T-helper 9 cell (primary cell): ENCODE measurements at regions not wholly inside any gene's neighbourhood (a gene's known extent, or its start where the extent isn't known, plus 50 kb on each side); places are given as distances from the start of the nearest gene placed in this dataset.

Experiments
- DNase-seq: peaks from one replicate; pipeline ENCODE4 v3.0.0-alpha.2; 2020

DNA sequence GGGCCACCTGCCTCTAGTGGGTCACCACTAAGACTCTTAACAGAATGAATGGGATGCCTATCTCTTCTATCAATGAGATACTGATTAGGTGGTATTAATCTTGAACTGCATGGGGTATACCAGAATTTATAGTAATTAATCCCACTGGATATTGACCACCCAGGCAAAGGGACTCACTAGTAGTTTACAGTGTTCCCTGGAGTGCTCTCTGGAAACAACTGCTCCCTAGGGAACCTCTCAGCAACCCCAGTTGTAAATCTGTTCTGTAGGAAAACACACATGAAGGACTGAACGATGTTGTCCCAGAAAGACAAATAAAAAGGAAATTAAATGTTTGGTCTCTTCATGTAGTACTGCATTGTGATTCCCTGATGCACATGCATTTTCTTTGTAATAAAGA lies 430.5 kb downstream of the HLX start:
- no peak for DNase-seq

DNA sequence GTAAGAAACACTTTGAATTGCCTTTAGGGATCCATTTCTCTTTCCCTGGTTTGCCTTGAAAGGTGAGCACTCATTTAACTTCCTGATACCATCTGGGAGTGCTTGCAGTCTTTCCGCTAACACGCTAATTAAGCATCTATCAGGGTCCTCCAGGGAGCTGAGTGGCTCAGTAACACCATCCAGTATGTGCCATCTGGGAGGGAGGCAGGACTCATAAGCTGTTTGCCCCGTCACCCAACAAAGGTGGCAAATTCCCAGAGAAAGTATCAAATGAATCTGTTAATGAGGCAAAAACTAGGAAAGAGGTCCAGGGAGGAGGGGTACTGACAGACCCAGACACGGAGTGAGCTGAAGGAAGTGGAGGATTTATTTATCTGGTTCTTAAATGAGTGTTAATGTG lies 430.9 kb downstream of the HLX start:
- no peak for DNase-seq

DNA sequence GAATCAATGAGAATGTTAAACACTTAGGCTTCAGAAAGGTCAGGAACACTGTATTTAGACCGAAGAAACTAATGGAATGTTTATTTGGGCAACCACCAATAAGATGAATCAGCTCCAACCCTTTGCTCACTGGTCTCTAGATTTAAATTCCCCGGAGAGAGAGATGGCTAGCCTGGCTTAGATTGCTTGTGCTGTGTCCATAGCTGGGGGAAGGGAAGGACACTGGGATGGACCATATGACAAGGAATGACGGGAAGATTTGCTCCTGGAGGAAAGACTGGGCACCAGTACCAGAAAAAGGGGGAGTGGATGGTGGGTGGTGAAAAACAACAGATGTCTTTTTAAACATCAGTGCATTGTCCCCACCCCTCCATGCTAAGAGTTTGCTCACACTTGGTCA lies 426.6 kb downstream of the DUSP10 start:
- no peak for DNase-seq

DNA sequence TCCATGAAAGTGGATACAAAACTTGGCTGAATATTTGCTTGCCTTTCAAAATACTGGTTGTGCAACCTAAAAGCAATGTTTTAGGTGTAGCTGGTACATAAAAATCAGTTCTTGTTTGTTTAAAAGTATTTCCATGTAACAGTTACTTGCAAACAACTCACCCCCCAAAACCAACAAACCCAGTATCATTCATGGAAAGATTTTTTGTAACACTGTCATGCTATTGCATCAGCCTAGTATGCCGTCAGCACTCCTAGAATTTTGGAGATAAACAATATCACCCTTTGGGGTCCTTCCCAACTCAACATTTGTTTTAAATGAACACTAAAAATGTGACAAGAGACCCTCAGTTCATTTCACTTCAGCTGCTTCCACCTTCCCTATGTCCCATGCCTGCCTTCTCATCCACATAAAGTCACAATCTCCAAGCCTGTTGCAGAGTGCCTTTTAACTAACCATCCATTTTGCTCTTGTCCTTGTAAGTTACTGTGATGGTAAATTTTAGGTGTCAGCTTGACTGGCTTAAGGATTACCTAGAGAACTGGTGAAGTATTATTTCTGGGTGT lies 425.3 kb downstream of the DUSP10 start:
- no peak for DNase-seq

DNA sequence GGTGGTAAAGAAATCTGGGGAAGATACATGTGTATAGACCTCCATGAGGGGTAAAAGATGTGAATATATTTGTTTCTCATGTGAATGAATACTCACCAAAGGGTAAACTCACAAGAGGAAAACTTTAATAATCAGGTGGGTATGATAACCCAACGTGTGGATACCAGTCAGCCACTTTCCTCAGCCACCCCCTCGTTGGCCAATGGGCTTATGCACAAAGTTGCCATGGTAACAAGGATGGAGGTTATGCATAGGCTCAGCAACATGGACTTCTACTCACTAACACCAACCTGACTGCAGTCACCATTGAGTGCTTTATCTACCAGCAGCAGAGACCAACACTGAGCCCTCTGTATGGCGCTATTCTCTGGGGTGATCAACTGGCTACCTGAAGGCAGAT lies 424.4 kb downstream of the DUSP10 start:
- DNase-seq, result no peak

DNA sequence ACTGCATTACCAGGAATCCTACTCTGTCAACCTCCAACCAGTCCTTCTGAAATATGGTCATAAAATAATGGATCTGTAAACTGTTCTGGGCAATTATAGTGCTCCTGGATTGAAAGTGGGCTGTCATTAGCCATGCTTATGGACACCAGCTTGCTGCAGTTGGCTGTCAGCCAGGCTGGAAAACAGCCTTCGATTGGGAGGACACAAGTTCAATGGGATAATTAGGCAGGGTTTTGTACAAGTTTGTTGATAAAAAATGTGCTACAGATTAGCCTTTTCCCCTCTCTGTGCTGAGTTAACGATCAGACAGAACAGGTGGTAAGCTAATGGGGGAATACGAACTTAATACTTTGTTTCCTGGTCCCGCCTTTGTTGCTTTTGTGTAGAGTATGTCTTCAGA lies 413.9 kb downstream of the DUSP10 start:
- DNase-seq, result no peak

DNA sequence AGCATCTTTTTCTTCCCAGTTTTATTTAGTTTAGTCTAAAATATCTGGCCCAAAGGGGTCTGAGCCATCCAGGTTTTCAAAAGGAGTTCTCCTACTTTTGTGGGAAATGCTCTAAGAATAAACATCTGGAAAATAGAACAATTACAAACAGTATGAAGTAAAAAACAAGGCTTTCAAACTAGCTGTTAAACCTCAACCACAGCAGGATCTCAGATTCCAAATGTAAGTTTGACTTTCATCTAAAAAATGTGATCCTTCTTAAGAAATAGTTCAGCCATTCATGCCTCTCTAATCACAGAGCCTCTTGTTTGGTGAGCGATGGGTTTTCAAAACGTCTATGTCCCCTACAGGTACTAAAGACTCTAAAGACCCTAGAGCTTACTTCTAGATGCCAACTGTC lies 413.5 kb downstream of the DUSP10 start:
- no peak for DNase-seq

DNA sequence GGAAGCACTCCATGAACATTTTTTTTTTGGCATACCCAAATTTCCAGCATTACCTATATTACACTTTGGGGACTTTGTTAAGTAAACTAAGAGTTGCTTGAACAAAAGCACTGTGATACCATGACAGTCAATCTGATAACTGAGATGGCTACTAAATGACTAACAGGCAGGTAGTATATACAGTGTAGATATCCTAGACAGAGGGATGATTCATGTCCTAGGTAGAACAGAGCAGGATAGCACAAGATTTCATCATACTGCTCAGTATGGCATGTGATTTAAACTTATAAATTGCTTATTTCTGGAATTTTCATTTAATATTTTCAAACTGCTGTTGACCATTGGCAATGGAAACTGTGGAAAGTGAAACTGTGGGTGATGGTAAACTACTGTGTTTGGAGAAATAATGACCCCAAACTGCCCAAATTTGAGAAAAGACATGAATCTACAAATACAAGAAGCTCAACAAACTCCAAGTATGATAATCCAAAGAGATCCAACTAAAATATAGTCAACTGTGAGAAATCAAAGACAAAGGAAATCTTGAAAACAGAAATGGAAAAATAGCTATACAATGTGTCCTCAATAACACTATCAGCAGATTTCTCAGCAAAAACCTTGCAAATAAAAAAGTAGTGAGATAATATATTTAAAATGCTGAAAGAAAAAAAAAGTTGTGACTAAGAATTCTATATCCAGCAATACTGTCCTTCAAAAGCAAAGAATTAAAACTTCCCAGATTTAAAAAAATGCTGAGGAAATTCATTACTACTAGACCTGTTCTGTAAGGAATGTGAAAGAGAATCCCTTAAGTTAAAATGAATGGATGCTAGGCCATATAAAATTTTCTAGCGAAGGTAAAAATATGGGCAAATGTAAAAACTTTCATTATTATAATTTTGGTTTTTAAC lies 410.4 kb downstream of the DUSP10 start:
- DNase-seq, result no peak

DNA sequence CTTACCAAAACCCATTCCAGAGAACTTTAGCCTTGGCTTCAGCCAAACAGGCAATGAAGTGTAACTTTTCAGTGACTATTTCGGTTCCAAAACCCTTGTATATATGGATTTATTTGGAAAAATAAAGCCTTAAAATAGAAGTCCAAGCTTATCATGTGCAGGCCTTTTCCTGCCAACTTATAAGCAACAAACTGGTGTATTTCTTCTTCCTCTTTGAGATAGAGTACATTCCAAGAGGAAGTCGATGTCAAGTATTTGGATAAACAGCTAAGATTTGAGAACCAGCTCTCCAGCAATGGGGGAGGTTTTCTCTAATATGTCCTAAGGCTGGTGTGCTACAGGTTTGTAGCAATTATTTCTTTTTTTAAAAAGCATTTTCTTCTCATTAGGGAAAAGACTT lies 407.8 kb downstream of the DUSP10 start:
- DNase-seq, result no peak

DNA sequence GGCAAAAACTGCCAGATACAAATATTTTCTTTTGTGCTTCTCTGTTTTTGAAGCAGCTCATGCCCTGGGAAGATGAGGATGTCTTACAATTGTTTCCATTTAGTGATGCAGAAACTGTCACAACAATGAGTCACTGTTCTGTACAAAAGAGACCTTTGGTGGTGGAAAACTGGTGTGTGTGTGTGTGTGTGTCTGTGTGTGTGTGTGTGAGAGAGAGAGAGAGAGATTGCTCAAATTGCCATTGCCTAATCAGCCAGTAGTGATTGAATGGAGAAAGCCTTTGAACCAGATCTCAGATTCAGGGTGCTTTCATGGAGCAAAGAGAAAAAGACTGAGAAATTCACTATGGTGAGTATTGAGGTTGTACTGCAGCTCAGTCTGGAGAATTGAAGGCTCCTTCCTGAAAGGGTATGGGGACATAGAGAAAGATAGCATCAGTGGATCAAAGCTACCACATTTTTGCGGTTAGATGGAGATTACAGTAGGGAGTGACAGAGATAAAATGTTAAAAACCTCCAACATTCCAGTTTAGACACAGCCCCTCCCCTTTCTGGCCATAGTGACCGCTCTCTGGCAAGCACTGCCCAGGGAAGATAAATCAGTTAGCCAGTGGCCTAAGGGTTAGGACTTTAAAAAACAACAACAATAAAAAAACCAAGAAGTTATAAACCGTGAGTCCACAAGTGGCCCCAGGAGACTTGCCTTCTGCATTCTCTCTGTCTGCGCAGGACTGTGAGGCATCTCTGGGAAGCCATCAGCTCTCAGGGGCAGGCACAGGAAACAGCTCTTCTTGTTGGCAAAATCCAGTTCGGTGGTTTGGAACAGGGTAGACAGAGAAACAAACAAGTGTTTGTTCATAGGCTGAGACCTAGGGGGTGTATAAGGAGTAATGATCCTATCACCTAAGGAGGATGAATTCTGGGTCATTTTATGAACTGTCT lies 406.5 kb downstream of the DUSP10 start:
- no peak for DNase-seq

DNA sequence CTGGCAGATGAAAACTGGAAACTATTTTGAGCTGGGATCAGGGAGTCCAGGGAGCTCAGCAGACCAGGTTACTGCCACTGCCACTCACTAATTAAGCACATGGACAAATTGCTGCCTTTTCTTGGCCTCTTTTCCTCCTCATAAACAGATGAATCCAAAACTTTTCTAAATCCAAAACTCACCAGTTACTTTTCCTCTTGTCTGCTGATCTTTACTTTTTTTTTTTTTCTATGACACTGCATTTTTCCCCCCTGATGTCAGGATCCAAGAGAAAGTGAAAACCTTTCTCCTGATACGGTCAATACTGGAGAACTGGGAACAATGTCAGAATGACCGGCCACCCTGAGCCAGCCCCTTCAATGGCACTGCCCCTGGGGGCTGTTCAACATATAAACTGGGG lies 405.8 kb downstream of the DUSP10 start:
- DNase-seq, result no peak

DNA sequence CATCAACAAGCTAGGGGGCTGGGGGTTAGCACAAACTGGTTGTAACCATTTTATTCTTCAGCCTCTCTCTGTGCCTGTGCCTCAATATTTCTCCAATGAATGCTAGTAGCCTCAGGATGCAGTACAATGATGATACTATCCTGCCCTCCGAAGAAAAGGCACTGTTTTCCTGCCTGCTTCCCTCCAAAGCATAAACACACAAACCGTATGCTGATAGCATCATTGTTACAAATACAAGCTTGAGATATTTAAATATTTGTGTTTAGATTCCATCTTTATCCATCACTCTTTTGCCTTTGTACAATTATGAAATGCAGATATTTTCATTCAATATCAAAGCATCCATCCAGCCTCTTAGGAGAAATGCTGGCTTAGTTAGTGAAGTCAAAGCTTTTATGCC lies 404.8 kb downstream of the DUSP10 start:
- DNase-seq, result no peak

DNA sequence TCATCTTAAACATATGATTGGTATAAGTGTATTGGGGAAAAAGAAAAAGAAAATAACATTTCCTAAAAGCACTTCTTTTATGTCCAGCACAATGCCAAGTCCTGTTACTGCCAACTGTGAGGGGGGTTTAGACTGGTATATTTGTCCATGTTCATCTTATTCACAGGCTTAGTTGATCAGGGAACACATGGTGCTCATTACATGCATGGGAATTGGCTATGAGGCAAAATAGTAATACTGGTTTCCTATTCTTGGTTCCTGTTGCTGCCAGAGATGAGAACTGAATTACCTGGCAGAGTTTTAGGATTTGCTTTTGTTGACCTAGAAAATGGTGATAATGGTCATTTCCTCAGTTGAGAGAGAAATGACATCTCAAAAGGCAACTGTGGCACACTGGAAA lies 398.8 kb downstream of the DUSP10 start:
- DNase-seq, result no peak

DNA sequence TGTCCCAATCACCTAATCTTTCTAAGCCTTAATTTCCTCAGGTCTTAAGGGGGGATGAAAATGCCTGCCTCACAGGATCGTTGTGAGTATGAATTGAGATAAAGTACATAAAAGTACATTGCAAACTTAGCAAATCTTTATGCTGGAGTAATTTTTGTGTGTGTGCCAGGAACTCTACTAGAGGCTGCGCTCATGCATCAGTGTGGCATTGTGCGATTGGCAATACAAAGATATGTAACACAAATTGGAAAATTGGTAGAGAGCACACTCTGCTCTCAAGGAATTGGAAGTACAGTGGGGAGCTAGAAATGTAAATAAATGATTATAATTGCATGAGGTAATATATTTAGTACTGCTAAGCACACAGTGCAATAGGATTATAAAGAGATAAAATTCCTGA lies 398.3 kb downstream of the DUSP10 start:
- no peak for DNase-seq

DNA sequence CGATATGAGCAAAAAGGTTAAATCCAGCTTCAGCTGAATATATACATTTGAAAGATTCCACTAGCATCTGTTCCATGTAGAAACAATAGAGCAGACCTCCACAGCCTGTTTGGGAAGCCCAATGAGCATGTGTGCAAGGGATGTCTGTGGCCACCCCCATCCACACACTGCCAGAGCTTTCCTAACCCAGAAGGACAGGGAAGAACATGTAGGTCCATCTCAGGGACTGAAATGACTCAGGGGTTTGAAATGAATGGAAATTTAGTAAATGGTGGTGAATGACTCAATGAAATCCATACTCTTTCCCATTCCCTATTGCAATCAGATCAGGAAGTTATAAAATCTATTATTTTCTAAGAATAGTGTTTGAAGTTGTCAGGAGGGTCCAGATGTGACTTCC lies 397.2 kb downstream of the DUSP10 start:
- no peak for DNase-seq

DNA sequence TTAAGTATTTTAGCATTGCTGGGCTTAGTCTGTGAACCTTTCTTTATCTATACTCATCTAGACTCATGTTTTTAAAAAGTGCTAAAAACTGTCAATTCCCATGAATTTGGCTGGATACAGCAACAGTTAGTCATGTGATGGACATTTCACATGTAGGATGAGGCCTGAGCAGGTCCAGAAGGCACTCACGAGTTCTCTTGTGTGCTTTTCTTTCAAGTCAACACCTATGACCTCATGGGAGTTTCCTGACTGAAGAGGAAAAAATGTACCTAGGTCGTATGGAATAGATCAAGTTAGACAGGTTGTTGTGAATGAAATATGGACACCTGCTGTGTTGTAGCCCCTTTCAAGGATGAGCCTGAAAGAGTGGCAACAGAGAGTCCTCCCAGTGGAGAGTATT lies 394.2 kb downstream of the DUSP10 start:
- no peak for DNase-seq

DNA sequence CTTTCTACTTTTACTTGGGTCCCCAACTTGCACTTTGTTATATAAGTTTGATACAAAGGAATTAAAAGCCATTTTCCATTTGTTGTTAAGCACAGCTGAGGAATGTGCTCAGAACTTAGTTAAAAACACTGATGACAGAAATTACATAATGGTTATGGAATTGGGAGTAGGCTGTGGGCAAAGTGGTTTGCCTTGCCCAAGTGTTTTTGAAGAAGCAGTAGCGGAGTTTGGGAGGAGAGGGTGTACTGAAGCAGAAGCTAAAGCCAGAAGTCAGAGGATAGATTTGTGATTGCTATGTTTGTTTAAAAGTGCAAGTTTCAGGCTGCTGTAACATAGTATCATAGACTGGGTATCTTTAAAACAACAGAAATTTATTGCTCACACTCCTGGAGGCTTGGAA lies 391.8 kb downstream of the DUSP10 start:
- no peak for DNase-seq

DNA sequence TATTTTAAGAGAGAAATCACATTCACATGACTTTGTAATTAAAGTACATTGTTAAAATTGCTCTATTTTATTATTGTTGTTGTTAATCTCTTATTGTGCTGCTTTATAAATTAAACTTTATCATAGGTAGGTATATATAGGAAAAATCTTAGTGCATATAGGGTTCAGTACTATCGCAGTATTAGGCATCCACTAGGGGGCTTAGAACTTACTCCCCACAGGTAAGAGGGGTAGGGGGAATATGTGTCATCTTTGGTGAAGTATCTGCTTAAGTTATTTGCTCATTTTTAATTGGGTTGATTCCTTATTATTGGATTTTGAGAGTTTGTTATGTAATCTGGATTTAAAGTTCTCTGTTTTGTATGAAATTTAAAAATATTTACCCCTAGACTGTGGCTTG lies 385.2 kb downstream of the DUSP10 start:
- DNase-seq, result no peak

DNA sequence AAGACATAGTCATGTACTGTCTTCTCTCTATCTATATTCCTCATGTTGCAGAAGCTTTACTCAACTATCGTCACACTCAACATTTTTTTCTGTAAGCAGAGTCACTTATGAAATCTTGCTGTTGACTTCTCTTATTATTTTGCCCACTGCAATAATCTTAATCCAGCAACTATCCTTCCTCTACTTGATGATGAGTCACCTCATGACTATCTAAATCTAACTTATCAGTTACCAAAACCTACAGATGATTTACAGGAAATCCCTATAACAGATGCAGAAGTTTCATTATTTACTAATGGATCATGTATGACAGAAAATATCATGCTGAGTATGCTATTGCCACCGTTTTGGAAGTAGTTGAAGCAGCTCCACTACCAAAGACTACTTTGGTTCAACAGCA lies 378.9 kb downstream of the DUSP10 start:
- DNase-seq, result no peak

DNA sequence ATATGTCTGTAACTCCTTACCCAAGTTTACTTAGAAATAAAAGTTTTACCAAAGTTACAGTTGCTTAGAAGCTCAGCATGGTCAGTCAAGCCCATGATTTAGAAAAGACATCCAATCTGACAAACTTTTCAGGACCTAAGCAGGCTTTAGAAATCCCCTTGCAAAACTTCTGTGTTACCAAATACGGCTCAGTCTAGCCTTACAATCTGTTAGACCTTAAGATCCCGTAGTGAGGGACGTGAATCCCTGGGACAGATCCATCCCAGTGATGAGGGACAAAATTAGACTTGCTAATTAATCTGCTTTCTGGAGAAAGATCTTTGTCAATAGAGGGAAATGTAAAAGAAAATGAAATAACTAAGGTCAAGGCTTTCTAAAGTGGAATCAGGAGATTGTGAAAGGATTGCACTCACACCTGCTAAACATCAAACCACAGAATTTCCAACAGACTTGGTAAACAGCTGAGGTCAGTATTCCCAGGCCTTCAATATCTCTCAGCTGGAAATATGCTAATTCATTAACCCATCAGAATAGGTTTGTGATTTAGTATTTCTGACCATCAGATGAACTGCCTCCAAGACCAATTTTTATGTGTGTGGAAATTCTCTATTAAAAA lies 375.3 kb downstream of the DUSP10 start:
- no peak for DNase-seq

DNA sequence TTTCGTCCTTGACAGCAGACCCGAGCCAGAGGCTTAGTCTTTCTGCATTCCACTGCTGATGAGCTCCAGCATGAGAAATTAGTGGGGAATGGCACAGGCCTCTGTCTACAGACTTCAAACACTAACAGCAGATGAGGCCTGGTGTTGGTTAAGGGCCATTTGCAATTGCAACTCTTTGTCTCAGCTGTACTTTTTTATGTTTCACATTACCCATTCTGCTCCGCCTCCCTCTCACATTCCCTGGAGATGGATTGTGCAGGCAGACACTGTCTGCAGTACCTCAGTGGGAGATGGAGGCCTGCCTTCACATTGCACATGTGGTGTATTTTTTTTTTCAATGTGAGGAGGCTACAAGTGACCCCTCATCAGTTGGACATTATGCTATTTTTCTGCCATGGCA lies 370.2 kb downstream of the DUSP10 start:
- no peak for DNase-seq

DNA sequence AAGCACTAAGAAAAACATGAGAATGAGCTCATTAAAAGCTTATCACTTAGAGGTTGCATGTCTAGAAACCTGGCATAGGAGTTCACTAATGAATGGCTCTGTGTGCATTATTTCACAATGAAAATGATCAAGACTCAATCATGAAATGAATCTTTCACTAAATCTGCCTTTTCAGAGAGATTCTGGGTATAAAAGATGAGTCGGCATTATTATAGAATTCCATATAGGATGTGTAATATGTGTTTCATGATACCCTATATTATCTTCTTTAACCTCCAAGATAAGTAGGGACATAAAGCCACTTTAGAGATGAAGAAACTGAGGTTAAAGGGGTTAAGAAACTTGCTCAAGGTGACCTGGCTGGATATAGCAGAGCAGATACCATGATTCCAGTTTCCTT lies 368.1 kb downstream of the DUSP10 start:
- no peak for DNase-seq

DNA sequence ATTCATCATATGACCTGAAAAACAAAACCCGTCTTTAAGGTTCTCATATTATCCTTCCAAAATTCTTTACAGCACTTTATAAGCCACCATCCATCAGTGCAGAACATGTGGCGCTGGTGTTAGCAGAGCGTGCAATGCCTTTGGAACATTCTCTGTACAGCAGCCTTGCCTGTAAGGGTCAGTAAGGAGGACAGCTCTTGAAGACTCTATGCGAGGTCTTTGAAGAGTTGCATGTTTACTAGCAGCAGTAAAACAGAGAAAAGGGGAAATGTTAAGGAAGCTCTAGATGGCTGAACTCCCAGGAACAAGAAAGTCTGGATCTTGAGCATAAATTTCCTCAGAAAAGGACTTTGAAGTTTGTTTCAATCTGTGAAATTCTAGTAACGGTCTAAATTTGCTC lies 365.6 kb downstream of the DUSP10 start:
- DNase-seq, result no peak
